WTC11 (cell line): ENCODE measurements at regions not wholly inside any gene's neighbourhood (a gene's known extent, or its start where the extent isn't known, plus 50 kb on each side); places are given as distances from the start of the nearest gene placed in this dataset.

Source experiments
- CTCF ChIP-seq: fragments of 200-600 bp; IDR thresholded peaks from 2 replicates; pipeline ENCODE4 v1.8.0; 2022; ENCODE audit warnings: antibody characterized with exemption
- FOXK1 ChIP-seq: sonication (generic); formaldehyde crosslinking; IDR thresholded peaks from 2 replicates; pipeline ENCODE4 v1.8.0; 2022; ENCODE audit warnings: mild to moderate bottlenecking, moderate library complexity, missing genetic modification reagents
- JAZF1 ChIP-seq: fragments of 250-450 bp; sonication (Bioruptor Pico); IDR thresholded peaks from 2 replicates; pipeline ENCODE4 v1.9.0; 2021; ENCODE audit warnings: moderate library complexity, mild to moderate bottlenecking, inconsistent platforms
- NFYB ChIP-seq: sonication (generic); formaldehyde crosslinking; conservative IDR thresholded peaks from 2 replicates; pipeline ENCODE4 v1.8.0; 2022; ENCODE audit warnings: low read depth, missing genetic modification reagents
- TCF7 ChIP-seq: sonication (generic); formaldehyde crosslinking; IDR thresholded peaks from 2 replicates; pipeline ENCODE4 v1.8.0; 2022; ENCODE audit warnings: mild to moderate bottlenecking, low read depth, missing genetic modification reagents, moderate library complexity
- ZNF232 ChIP-seq: sonication (generic); formaldehyde crosslinking; IDR thresholded peaks from 2 replicates; pipeline ENCODE4 v1.8.0; 2022; ENCODE audit warnings: mild to moderate bottlenecking, missing genetic modification reagents
- ZNF512 ChIP-seq: sonication (generic); formaldehyde crosslinking; IDR thresholded peaks from 2 replicates; pipeline ENCODE4 v1.8.1; 2022; ENCODE audit warnings: missing genetic modification reagents, borderline replicate concordance
- TF ChIP-seq, protein P1 (sequence below): sonication (generic); formaldehyde crosslinking; IDR thresholded peaks from 2 replicates; pipeline ENCODE4 v1.8.0; 2022; ENCODE audit warnings: mild to moderate bottlenecking, missing genetic modification reagents
- TF ChIP-seq, protein P2 (sequence below): fragments of 250-450 bp; sonication (Bioruptor Pico); IDR thresholded peaks from 2 replicates; pipeline ENCODE4 v1.9.0; 2021; ENCODE audit warnings: mild to moderate bottlenecking
- TF ChIP-seq, protein P3 (sequence below): sonication (generic); formaldehyde crosslinking; IDR thresholded peaks from 2 replicates; pipeline ENCODE4 v1.8.0; 2022; ENCODE audit warnings: mild to moderate bottlenecking, missing genetic modification reagents
- TF ChIP-seq, protein P4 (sequence below): sonication (generic); formaldehyde crosslinking; IDR thresholded peaks from 2 replicates; pipeline ENCODE4 v1.8.1; 2022; ENCODE audit warnings: mild to moderate bottlenecking, missing genetic modification reagents, moderate library complexity, borderline replicate concordance

- TF ChIP-seq CTCF (no peak), TCF7 (CRISPR knock-in tag) (no peak), FOXK1 (CRISPR knock-in tag) (no peak), ZNF512 (no peak), JAZF1 (CRISPR knock-in tag) (no peak), NFYB (CRISPR knock-in tag) (no peak), ZNF232 (CRISPR knock-in tag) (no peak)
- TF ChIP-seq, protein P1, sequence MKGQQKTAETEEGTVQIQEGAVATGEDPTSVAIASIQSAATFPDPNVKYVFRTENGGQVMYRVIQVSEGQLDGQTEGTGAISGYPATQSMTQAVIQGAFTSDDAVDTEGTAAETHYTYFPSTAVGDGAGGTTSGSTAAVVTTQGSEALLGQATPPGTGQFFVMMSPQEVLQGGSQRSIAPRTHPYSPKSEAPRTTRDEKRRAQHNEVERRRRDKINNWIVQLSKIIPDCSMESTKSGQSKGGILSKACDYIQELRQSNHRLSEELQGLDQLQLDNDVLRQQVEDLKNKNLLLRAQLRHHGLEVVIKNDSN = no peak
- TF ChIP-seq, protein P2, sequence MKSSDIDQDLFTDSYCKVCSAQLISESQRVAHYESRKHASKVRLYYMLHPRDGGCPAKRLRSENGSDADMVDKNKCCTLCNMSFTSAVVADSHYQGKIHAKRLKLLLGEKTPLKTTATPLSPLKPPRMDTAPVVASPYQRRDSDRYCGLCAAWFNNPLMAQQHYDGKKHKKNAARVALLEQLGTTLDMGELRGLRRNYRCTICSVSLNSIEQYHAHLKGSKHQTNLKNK = no peak
- TF ChIP-seq, protein P3, sequence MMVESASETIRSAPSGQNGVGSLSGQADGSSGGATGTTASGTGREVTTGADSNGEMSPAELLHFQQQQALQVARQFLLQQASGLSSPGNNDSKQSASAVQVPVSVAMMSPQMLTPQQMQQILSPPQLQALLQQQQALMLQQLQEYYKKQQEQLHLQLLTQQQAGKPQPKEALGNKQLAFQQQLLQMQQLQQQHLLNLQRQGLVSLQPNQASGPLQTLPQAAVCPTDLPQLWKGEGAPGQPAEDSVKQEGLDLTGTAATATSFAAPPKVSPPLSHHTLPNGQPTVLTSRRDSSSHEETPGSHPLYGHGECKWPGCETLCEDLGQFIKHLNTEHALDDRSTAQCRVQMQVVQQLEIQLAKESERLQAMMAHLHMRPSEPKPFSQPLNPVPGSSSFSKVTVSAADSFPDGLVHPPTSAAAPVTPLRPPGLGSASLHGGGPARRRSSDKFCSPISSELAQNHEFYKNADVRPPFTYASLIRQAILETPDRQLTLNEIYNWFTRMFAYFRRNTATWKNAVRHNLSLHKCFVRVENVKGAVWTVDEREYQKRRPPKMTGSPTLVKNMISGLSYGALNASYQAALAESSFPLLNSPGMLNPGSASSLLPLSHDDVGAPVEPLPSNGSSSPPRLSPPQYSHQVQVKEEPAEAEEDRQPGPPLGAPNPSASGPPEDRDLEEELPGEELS (CRISPR knock-in tag) = no peak
- TF ChIP-seq, protein P4, sequence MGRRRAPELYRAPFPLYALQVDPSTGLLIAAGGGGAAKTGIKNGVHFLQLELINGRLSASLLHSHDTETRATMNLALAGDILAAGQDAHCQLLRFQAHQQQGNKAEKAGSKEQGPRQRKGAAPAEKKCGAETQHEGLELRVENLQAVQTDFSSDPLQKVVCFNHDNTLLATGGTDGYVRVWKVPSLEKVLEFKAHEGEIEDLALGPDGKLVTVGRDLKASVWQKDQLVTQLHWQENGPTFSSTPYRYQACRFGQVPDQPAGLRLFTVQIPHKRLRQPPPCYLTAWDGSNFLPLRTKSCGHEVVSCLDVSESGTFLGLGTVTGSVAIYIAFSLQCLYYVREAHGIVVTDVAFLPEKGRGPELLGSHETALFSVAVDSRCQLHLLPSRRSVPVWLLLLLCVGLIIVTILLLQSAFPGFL = no peak
Measured at GRCh38 chr7:156527458-156527890, 113.1 kb upstream of the RNF32 start.
